Liver (tissue), 8 donors: ENCODE measurements at regions not wholly inside any gene's neighbourhood (a gene's known extent, or its start where the extent isn't known, plus 50 kb on each side); places are given as distances from the start of the nearest gene placed in this dataset.

Source experiments
- DNase-seq: peaks from one replicate; pipeline ENCODE4 v3.0.0-alpha.2; 2017; ENCODE audit warnings: low spot score
- H3K27ac ChIP-seq, 2 donors: one replicate each; pipeline ENCODE4 v1.7.0; 2013; ENCODE audit warnings: inconsistent platforms in 2 of 2, low read length in 2 of 2, control low read depth in 1 of 2, low read depth in 1 of 2, mild to moderate bottlenecking in 1 of 2
- H3K27me3 ChIP-seq, 4 donors: one replicate each; pipeline versions ENCODE4 v1.6.1 to v1.7.0; 2013; ENCODE audit warnings: low read length in 3 of 4, inconsistent platforms in 1 of 4, mild to moderate bottlenecking in 1 of 4, moderate library complexity in 1 of 4; ENCODE audit not compliant: control insufficient read depth in 4 of 4, insufficient read depth in 4 of 4
- H3K36me3 ChIP-seq, 4 donors: one replicate each; pipeline versions ENCODE4 v1.6.1 to v1.7.0; 2013; ENCODE audit warnings: low read length in 3 of 4, mild to moderate bottlenecking in 3 of 4, low read depth in 1 of 4, moderate library complexity in 1 of 4; ENCODE audit not compliant: control insufficient read depth in 4 of 4, insufficient read depth in 3 of 4
- H3K4me1 ChIP-seq, 4 donors: one replicate each; pipeline versions ENCODE4 v1.6.1 to v1.7.0; 2013; ENCODE audit warnings: low read length in 3 of 4, mild to moderate bottlenecking in 3 of 4, moderate library complexity in 1 of 4; ENCODE audit not compliant: control insufficient read depth in 4 of 4, insufficient read depth in 4 of 4
- H3K4me3 ChIP-seq, 3 donors: one replicate each; pipeline versions ENCODE4 v1.6.1 to v1.7.0; 2013; ENCODE audit warnings: low read length in 3 of 3, control low read depth in 1 of 3, low read depth in 1 of 3, mild to moderate bottlenecking in 1 of 3
- H3K9ac ChIP-seq, 2 donors: one replicate each; pipeline ENCODE4 v1.7.0; 2013; ENCODE audit warnings: low read length in 2 of 2, mild to moderate bottlenecking in 2 of 2, moderate library complexity in 2 of 2, control low read depth in 1 of 2, low read depth in 1 of 2
- H3K9me3 ChIP-seq, 4 donors: one replicate each; pipeline versions ENCODE4 v1.6.1 to v1.7.0; 2013; ENCODE audit warnings: low read length in 3 of 4; ENCODE audit not compliant: control insufficient read depth in 4 of 4
- FOXA1 ChIP-seq: IDR thresholded peaks from 2 replicates; pipeline ENCODE4 v1.6.1; 2016; ENCODE audit warnings: antibody characterized with exemption
- HNF4A ChIP-seq, 2 donors: conservative IDR thresholded peaks; 2 replicates each; pipeline ENCODE4 v1.6.1; 2016; ENCODE audit warnings: antibody characterized with exemption in 2 of 2, mild to moderate bottlenecking in 2 of 2
- JUND ChIP-seq, 2 donors: IDR thresholded peaks; 2 replicates each; pipeline ENCODE4 v1.6.1; 2016; ENCODE audit warnings: antibody characterized with exemption in 2 of 2
- NR2F2 ChIP-seq: IDR thresholded peaks from 2 replicates; pipeline ENCODE4 v1.6.1; 2016; ENCODE audit warnings: antibody characterized with exemption
- RAD21 ChIP-seq, 2 donors: IDR thresholded peaks; 2 replicates each; pipeline ENCODE4 v1.6.1; 2016; ENCODE audit warnings: antibody characterized with exemption in 2 of 2, mild to moderate bottlenecking in 2 of 2
- RXRA ChIP-seq, 2 donors: IDR thresholded peaks; 2 replicates each; pipeline ENCODE4 v1.6.1; 2017 to 2018; ENCODE audit warnings: antibody characterized with exemption in 2 of 2, mild to moderate bottlenecking in 1 of 2
- SP1 ChIP-seq: IDR thresholded peaks from 2 replicates; pipeline ENCODE4 v1.6.1; 2018; ENCODE audit warnings: antibody characterized with exemption, mild to moderate bottlenecking
- TAF1 ChIP-seq: conservative IDR thresholded peaks from 2 replicates; pipeline ENCODE4 v1.6.1; 2016; ENCODE audit warnings: antibody characterized with exemption, mild to moderate bottlenecking
- YY1 ChIP-seq: IDR thresholded peaks from 2 replicates; pipeline ENCODE4 v1.6.1; 2016; ENCODE audit warnings: antibody characterized with exemption, mild to moderate bottlenecking
- WGBS: extraction: QIAGEN DNeasy Blood & Tissue Kit; methylation state at CpG from one replicate; pipeline ENCODE4 v1.1.7; 2013; 5-methylcytosine and 5-hydroxymethylcytosine counted together
- TF ChIP-seq, protein P1 (sequence below): IDR thresholded peaks from 2 replicates; pipeline ENCODE4 v1.6.1; 2016; ENCODE audit warnings: antibody characterized with exemption
- TF ChIP-seq, protein P2 (sequence below): fragments of 150-350 bp; IDR thresholded peaks from 2 replicates; pipeline ENCODE4 v1.5.1; 2017; ENCODE audit warnings: improper control_type of control experiment, low read depth, low read length; ENCODE audit not compliant: missing input control
- TF ChIP-seq, protein P3 (sequence below): IDR thresholded peaks from 2 replicates; pipeline ENCODE4 v1.6.1; 2016; ENCODE audit warnings: antibody characterized with exemption, mild to moderate bottlenecking
- TF ChIP-seq, protein P4 (sequence below): IDR thresholded peaks from 2 replicates; pipeline ENCODE4 v1.6.1; 2016; ENCODE audit warnings: antibody characterized with exemption
- donor health status: healthy.
- donor health status: healthy.
- donor health status: healthy.
- donor health status: healthy.
- donor health status: healthy.

DNA sequence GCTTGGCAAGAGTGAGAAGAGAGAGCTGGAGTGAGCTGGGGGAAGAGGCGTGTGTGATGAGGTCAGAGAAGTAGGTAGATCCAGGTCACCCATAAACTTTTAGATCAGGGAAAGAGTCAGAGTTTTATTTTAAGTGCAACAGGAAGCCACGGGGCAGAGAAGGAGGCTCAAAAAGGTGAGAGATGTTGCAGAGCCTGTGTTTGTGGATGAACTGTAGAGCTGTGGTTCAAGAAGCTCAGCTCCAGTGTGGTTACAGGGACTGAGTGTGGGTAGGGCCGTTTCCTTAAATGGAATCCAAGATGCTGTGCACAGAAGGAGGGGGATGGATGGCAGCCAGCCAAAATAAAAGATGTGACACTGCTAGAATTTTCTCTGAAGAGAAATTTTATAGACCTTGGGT, 337.2 kb downstream of the SATB1 start:
- Histone ChIP-seq H3K36me3 (no peaks in the 10 kb centered on the region), H3K4me3 (no peak overlapping the region), H3K27me3 (peaks cover 0 to 4% (median 0%) of the 10 kb centered on the region in 4 donors), H3K9ac (no peak overlapping the region), H3K9me3 (no peaks in the 10 kb centered on the region), H3K4me1 (no peaks in the 10 kb centered on the region), H3K27ac (no peak overlapping the region)
- DNase-seq = no peak
- TF ChIP-seq, protein P1, sequence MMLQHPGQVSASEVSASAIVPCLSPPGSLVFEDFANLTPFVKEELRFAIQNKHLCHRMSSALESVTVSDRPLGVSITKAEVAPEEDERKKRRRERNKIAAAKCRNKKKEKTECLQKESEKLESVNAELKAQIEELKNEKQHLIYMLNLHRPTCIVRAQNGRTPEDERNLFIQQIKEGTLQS = no peak
- TF ChIP-seq, protein P2, sequence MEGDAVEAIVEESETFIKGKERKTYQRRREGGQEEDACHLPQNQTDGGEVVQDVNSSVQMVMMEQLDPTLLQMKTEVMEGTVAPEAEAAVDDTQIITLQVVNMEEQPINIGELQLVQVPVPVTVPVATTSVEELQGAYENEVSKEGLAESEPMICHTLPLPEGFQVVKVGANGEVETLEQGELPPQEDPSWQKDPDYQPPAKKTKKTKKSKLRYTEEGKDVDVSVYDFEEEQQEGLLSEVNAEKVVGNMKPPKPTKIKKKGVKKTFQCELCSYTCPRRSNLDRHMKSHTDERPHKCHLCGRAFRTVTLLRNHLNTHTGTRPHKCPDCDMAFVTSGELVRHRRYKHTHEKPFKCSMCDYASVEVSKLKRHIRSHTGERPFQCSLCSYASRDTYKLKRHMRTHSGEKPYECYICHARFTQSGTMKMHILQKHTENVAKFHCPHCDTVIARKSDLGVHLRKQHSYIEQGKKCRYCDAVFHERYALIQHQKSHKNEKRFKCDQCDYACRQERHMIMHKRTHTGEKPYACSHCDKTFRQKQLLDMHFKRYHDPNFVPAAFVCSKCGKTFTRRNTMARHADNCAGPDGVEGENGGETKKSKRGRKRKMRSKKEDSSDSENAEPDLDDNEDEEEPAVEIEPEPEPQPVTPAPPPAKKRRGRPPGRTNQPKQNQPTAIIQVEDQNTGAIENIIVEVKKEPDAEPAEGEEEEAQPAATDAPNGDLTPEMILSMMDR = no peak
- TF ChIP-seq HNF4A (conservative IDR thresholded peaks at IDR 0.05) (no peak), SP1 (no peak)
- 34% methylated on average over 3 of the region's 3 CpGs for WGBS

DNA sequence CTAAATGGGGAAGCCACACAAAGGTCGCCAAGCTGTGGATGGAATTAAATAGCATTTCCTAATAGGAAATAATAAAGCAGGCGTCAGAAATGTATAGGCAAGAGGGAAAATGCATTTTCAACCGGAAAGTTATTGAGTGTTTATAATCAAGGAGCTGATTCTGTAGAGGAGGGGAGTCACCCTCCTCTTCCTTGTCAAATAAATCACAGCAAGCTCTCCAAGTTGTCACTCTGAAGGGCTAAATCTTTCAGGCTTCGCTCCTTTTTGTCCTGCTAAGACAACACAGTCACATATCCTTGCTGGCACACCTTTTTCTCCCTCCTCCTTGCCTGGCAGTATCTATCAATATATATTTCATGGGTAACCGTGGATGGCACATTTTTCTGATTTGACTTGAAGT, 338.4 kb downstream of the SATB1 start:
- Histone ChIP-seq H3K27ac (no peak overlapping the region), H3K4me1 (no peaks in the 10 kb centered on the region), H3K36me3 (no peaks in the 10 kb centered on the region), H3K9me3 (no peaks in the 10 kb centered on the region), H3K27me3 (peaks cover 0 to 4% (median 0%) of the 10 kb centered on the region in 4 donors), H3K4me3 (no peak overlapping the region), H3K9ac (no peak overlapping the region)
- DNase-seq = no peak
- TF ChIP-seq SP1 = no peak
- TF ChIP-seq, protein P2 = no peak
- TF ChIP-seq RAD21 (IDR thresholded peaks at IDR 0.05) = no peak
- no peak for TF ChIP-seq TAF1
- TF ChIP-seq FOXA1 = no peak
- TF ChIP-seq YY1 = no peak
- TF ChIP-seq JUND (IDR thresholded peaks at IDR 0.05) = no peak
- no peak for TF ChIP-seq RXRA (IDR thresholded peaks at IDR 0.05)
- TF ChIP-seq, protein P3, sequence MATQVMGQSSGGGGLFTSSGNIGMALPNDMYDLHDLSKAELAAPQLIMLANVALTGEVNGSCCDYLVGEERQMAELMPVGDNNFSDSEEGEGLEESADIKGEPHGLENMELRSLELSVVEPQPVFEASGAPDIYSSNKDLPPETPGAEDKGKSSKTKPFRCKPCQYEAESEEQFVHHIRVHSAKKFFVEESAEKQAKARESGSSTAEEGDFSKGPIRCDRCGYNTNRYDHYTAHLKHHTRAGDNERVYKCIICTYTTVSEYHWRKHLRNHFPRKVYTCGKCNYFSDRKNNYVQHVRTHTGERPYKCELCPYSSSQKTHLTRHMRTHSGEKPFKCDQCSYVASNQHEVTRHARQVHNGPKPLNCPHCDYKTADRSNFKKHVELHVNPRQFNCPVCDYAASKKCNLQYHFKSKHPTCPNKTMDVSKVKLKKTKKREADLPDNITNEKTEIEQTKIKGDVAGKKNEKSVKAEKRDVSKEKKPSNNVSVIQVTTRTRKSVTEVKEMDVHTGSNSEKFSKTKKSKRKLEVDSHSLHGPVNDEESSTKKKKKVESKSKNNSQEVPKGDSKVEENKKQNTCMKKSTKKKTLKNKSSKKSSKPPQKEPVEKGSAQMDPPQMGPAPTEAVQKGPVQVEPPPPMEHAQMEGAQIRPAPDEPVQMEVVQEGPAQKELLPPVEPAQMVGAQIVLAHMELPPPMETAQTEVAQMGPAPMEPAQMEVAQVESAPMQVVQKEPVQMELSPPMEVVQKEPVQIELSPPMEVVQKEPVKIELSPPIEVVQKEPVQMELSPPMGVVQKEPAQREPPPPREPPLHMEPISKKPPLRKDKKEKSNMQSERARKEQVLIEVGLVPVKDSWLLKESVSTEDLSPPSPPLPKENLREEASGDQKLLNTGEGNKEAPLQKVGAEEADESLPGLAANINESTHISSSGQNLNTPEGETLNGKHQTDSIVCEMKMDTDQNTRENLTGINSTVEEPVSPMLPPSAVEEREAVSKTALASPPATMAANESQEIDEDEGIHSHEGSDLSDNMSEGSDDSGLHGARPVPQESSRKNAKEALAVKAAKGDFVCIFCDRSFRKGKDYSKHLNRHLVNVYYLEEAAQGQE = no peak
- TF ChIP-seq, protein P4, sequence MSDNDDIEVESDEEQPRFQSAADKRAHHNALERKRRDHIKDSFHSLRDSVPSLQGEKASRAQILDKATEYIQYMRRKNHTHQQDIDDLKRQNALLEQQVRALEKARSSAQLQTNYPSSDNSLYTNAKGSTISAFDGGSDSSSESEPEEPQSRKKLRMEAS = no peak
- no peak for TF ChIP-seq NR2F2
- no peak for TF ChIP-seq HNF4A (conservative IDR thresholded peaks at IDR 0.05)
- 46% methylated on average over 5 of the region's 5 CpGs for WGBS
